ENCODE measurements at regions not wholly inside any gene's neighbourhood (a gene's known extent, or its start where the extent isn't known, plus 50 kb on each side); places are given as distances from the start of the nearest gene placed in this dataset.

DNA sequence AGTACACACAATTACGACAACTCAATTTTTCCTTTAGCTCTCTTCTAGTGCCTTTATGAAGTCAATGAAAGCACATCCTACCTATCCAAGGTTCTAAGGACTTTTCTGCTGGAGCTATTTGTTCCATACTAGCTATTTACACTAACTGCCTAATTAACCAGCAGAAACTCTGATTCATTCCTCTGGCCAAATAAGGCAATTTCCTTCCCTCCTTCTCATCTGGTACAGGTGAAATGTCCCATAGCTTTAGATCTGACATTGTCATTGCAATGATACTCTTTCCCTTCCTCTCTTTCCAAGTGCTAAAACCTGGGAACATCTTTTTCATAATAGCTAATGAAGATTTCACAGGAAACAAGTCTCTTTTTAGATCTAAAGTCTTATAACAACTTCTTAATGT is 521.7 kb downstream of the SOX2 start:
- no peaks in the 10 kb centered on the region for H3K4me1 Mint-ChIP-seq
- no peaks in the 10 kb centered on the region for H3K36me3 ChIP-seq (replicated peaks in 1 of 2; ENCODE audit: control extremely low read depth in 1 of 2, control insufficient read depth in 1 of 2, extremely low read depth in 1 of 2, insufficient read depth in 2 of 2, low read length in 1 of 2)
- ATAC-seq (ENCODE audit: low read depth) = no peak
- no peak overlapping the region for H3K4me3 Mint-ChIP-seq
- H3K4me2 ChIP-seq (replicated peaks; ENCODE audit: low read depth, low read length, poor library complexity, severe bottlenecking) = no peak overlapping the region
- no peak overlapping the region for H3K27ac ChIP-seq (ENCODE audit: low read length in 2 of 2)
- no peaks in the 10 kb centered on the region for H3K27me3 ChIP-seq (replicated peaks in 1 of 4; ENCODE audit: control extremely low read depth in 1 of 4, control insufficient read depth in 3 of 4, insufficient read depth in 4 of 4, low read length in 3 of 4)
- H4K20me1 ChIP-seq (ENCODE audit: control insufficient read depth, insufficient read depth, low read length, poor library complexity, severe bottlenecking) = no peaks in the 10 kb centered on the region
- no peak overlapping the region for H3K4me3 ChIP-seq (ENCODE audit: control extremely low read depth in 1 of 5, extremely low read depth in 1 of 5, insufficient read depth in 1 of 5, low read depth in 2 of 5, low read length in 4 of 5)
- no CpG with 5 or more reads among the region's 1 CpG for WGBS (ENCODE audit: insufficient coverage)
- H3K4me1 ChIP-seq (ENCODE audit: control insufficient read depth in 2 of 2, insufficient read depth in 2 of 2, low read length in 2 of 2) = no peaks in the 10 kb centered on the region
- no peaks in the 10 kb centered on the region for H3K27me3 Mint-ChIP-seq
- TF ChIP-seq, protein P1, sequence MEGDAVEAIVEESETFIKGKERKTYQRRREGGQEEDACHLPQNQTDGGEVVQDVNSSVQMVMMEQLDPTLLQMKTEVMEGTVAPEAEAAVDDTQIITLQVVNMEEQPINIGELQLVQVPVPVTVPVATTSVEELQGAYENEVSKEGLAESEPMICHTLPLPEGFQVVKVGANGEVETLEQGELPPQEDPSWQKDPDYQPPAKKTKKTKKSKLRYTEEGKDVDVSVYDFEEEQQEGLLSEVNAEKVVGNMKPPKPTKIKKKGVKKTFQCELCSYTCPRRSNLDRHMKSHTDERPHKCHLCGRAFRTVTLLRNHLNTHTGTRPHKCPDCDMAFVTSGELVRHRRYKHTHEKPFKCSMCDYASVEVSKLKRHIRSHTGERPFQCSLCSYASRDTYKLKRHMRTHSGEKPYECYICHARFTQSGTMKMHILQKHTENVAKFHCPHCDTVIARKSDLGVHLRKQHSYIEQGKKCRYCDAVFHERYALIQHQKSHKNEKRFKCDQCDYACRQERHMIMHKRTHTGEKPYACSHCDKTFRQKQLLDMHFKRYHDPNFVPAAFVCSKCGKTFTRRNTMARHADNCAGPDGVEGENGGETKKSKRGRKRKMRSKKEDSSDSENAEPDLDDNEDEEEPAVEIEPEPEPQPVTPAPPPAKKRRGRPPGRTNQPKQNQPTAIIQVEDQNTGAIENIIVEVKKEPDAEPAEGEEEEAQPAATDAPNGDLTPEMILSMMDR (IDR thresholded peaks at IDR 0.05) = no peak
- no peak for TF ChIP-seq EZH2 (IDR thresholded peaks at IDR 0.05; ENCODE audit: borderline replicate concordance, insufficient read depth, low read depth, low read length, poor library complexity, severe bottlenecking)
- no peak overlapping the region for H3K9ac ChIP-seq (ENCODE audit: low read length)
- H3K9me3 Mint-ChIP-seq (ENCODE audit: insufficient read depth) = no peaks in the 10 kb centered on the region
- no peaks in the 10 kb centered on the region for H3K9me3 ChIP-seq (ENCODE audit: control extremely low read depth in 1 of 3, control insufficient read depth in 2 of 3, insufficient read depth in 1 of 3, low read length in 2 of 3)
- no peaks in the 10 kb centered on the region for H3K79me2 ChIP-seq (ENCODE audit: control insufficient read depth, insufficient read depth, low read length)
- POLR2A ChIA-PET = no interaction called here
- CTCF ChIA-PET = no interaction called here
- intact Hi-C loops (cut with micrococcal nuclease) = no loop called here
- DNase-seq = no peak
- H3K27ac Mint-ChIP-seq = no peak overlapping the region
- no peak overlapping the region for H2AFZ ChIP-seq (ENCODE audit: insufficient read depth, low read depth, low read length, poor library complexity, severe bottlenecking)

DNA sequence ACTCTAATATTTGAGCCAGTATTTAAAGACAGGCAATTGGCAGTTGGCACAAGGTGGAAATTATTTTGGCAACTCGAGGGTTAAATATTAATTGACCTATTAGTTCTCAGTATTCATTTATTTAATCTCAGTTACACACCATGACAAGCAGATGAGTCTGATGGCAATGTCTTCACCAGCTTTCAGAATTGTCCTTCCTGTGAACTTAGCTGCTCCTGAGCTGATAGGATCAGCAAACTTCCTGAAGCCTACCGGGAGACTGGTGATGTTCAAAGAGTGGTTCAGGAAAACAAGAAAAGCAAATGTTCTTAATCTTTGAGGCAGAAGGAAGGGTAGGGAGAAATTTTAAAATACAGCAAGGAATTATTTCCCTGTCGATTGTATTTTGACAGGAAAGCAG is 522.2 kb downstream of the SOX2 start:
- intact Hi-C loops (cut with micrococcal nuclease) = no loop called here
- Histone ChIP-seq H4K20me1 (ENCODE audit: control insufficient read depth, insufficient read depth, low read length, poor library complexity, severe bottlenecking) (no peaks in the 10 kb centered on the region), H3K4me3 (ENCODE audit: control extremely low read depth in 1 of 5, extremely low read depth in 1 of 5, insufficient read depth in 1 of 5, low read depth in 2 of 5, low read length in 4 of 5) (no peak overlapping the region), H3K27ac (ENCODE audit: low read length in 2 of 2) (no peak overlapping the region), H3K79me2 (ENCODE audit: control insufficient read depth, insufficient read depth, low read length) (no peaks in the 10 kb centered on the region), H3K4me1 (ENCODE audit: control insufficient read depth in 2 of 2, insufficient read depth in 2 of 2, low read length in 2 of 2) (no peaks in the 10 kb centered on the region), H3K9me3 (ENCODE audit: control extremely low read depth in 1 of 3, control insufficient read depth in 2 of 3, insufficient read depth in 1 of 3, low read length in 2 of 3) (no peaks in the 10 kb centered on the region), H2AFZ (ENCODE audit: insufficient read depth, low read depth, low read length, poor library complexity, severe bottlenecking) (no peak overlapping the region), H3K9ac (ENCODE audit: low read length) (no peak overlapping the region), H3K4me2 (replicated peaks; ENCODE audit: low read depth, low read length, poor library complexity, severe bottlenecking) (no peak overlapping the region), H3K27me3 (replicated peaks in 1 of 4; ENCODE audit: control extremely low read depth in 1 of 4, control insufficient read depth in 3 of 4, insufficient read depth in 4 of 4, low read length in 3 of 4) (no peaks in the 10 kb centered on the region), H3K36me3 (replicated peaks in 1 of 2; ENCODE audit: control extremely low read depth in 1 of 2, control insufficient read depth in 1 of 2, extremely low read depth in 1 of 2, insufficient read depth in 2 of 2, low read length in 1 of 2) (no peaks in the 10 kb centered on the region)
- ATAC-seq (ENCODE audit: low read depth) (no peak), DNase-seq (no peak)
- Mint-ChIP-seq H3K4me1 (no peaks in the 10 kb centered on the region), H3K27ac (no peak overlapping the region), H3K9me3 (ENCODE audit: insufficient read depth) (no peaks in the 10 kb centered on the region), H3K27me3 (no peaks in the 10 kb centered on the region), H3K4me3 (no peak overlapping the region)
- CTCF ChIA-PET = no interaction called here
- POLR2A ChIA-PET = no interaction called here
- 14% methylated on average over 1 of the region's 3 CpGs for WGBS (ENCODE audit: insufficient coverage)
- TF ChIP-seq EZH2 (IDR thresholded peaks at IDR 0.05; ENCODE audit: borderline replicate concordance, insufficient read depth, low read depth, low read length, poor library complexity, severe bottlenecking) = no peak
- TF ChIP-seq, protein P1 (IDR thresholded peaks at IDR 0.05) = no peak
